ENCODE measurements at regions not wholly inside any gene's neighbourhood (a gene's known extent, or its start where the extent isn't known, plus 50 kb on each side); places are given as distances from the start of the nearest gene placed in this dataset.

GRCh38 chr7:422886-423225, 96.8 kb downstream of the PDGFA start:
- Histone ChIP-seq H3K36me3 (ENCODE audit: control insufficient read depth in 2 of 2, extremely low read depth in 1 of 2, insufficient read depth in 2 of 2, low read length in 2 of 2) (no peaks in the 10 kb centered on the region), H3K79me2 (ENCODE audit: control insufficient read depth, insufficient read depth, low read length) (no peaks in the 10 kb centered on the region), H3K9me1 (replicated peaks; ENCODE audit: control insufficient read depth, extremely low read depth, insufficient read depth, low read length) (no peaks in the 10 kb centered on the region), H2AFZ (ENCODE audit: low read depth, low read length) (no peak overlapping the region), H3K27me3 (ENCODE audit: control insufficient read depth in 2 of 2, insufficient read depth in 2 of 2, low read length in 2 of 2) (no peaks in the 10 kb centered on the region), H3K9ac (replicated peaks; ENCODE audit: extremely low read depth, insufficient read depth, low read length) (no peak overlapping the region), H4K20me1 (replicated peaks; ENCODE audit: control insufficient read depth, extremely low read depth, insufficient read depth, low read length) (no peaks in the 10 kb centered on the region), H3K27ac (ENCODE audit: insufficient read depth, low read depth, low read length) (no peak overlapping the region), H3K9me3 (replicated peaks; ENCODE audit: control insufficient read depth, insufficient read depth, low read length) (no peaks in the 10 kb centered on the region), H3K4me2 (ENCODE audit: insufficient read depth, low read length) (no peak overlapping the region), H3K4me1 (ENCODE audit: control insufficient read depth, extremely low read depth, insufficient read depth, low read length) (no peaks in the 10 kb centered on the region), H3K4me3 (replicated peaks in 1 of 3; ENCODE audit: insufficient read depth in 1 of 3, low read depth in 1 of 3, low read length in 3 of 3) (no peak overlapping the region)
- intact Hi-C loops (cut with micrococcal nuclease) (no loop called here), dilution Hi-C loops (cut with MboI; ENCODE audit: extremely low pct_ligation_motif_present, low sequenced_read_pairs) (no loop called here)
- ChIA-PET POLR2A (no interaction called here), CTCF (no interaction called here)
- DNase-seq (ENCODE audit: low read depth, low spot score) (no peak), FAIRE-seq (no peak)
- no TSS peak for BruUV-seq (replicated peaks)
- TF ChIP-seq GATA2 (IDR thresholded peaks at IDR 0.05; ENCODE audit: insufficient read depth, insufficient read length, low read depth, low read length) (no peak), EZH2 (IDR thresholded peaks at IDR 0.05; ENCODE audit: borderline replicate concordance, low read depth, low read length, severe bottlenecking) (no peak), FOS (IDR thresholded peaks at IDR 0.05; ENCODE audit: borderline replicate concordance, insufficient read depth, low read length) (no peak), JUN (IDR thresholded peaks at IDR 0.05; ENCODE audit: borderline replicate concordance, insufficient read depth, insufficient read length, low read depth) (no peak), MYC (IDR thresholded peaks at IDR 0.05; ENCODE audit: low read depth, low read length) (no peak)

- CTCF ChIA-PET = no interaction called here
Measured at GRCh38 chr7:423312-424260, 96.1 kb downstream of the PDGFA start.

More at GRCh38 chr7:423312-424260, 96.1 kb downstream of the PDGFA start:
- TF ChIP-seq JUN (IDR thresholded peaks at IDR 0.05; ENCODE audit: borderline replicate concordance, insufficient read depth, insufficient read length, low read depth) (no peak), POLR2A (IDR thresholded peaks at IDR 0.05; ENCODE audit: low read depth, low read length) (no peak), MAX (IDR thresholded peaks at IDR 0.05; ENCODE audit: insufficient read depth, insufficient read length) (no peak), EZH2 (IDR thresholded peaks at IDR 0.05; ENCODE audit: borderline replicate concordance, low read depth, low read length, severe bottlenecking) (no peak), MYC (IDR thresholded peaks at IDR 0.05; ENCODE audit: low read depth, low read length) (no peak)
- intact Hi-C loops (cut with micrococcal nuclease) (no loop called here), dilution Hi-C loops (cut with MboI; ENCODE audit: extremely low pct_ligation_motif_present, low sequenced_read_pairs) (no loop called here)
- H3K9me1 ChIP-seq (replicated peaks; ENCODE audit: control insufficient read depth, extremely low read depth, insufficient read depth, low read length) = no peaks in the 10 kb centered on the region
- H3K4me1 ChIP-seq (ENCODE audit: control insufficient read depth, extremely low read depth, insufficient read depth, low read length) = no peaks in the 10 kb centered on the region
- DNase-seq (ENCODE audit: low read depth, low spot score) (no peak), FAIRE-seq (no peak)
- H3K36me3 ChIP-seq (ENCODE audit: control insufficient read depth in 2 of 2, extremely low read depth in 1 of 2, insufficient read depth in 2 of 2, low read length in 2 of 2) = no peaks in the 10 kb centered on the region
- POLR2A ChIA-PET = no interaction called here
- no peaks in the 10 kb centered on the region for H3K27me3 ChIP-seq (ENCODE audit: control insufficient read depth in 2 of 2, insufficient read depth in 2 of 2, low read length in 2 of 2)
- H4K20me1 ChIP-seq (replicated peaks; ENCODE audit: control insufficient read depth, extremely low read depth, insufficient read depth, low read length) = no peaks in the 10 kb centered on the region
- no peak overlapping the region for H3K27ac ChIP-seq (ENCODE audit: insufficient read depth, low read depth, low read length)
- no peak overlapping the region for H3K9ac ChIP-seq (replicated peaks; ENCODE audit: extremely low read depth, insufficient read depth, low read length)
- BruUV-seq (replicated peaks) = no TSS peak
- H3K79me2 ChIP-seq (ENCODE audit: control insufficient read depth, insufficient read depth, low read length) = no peaks in the 10 kb centered on the region
- no peaks in the 10 kb centered on the region for H3K9me3 ChIP-seq (replicated peaks; ENCODE audit: control insufficient read depth, insufficient read depth, low read length)
- H2AFZ ChIP-seq (ENCODE audit: low read depth, low read length) = no peak overlapping the region
- H3K4me3 ChIP-seq (replicated peaks in 1 of 3; ENCODE audit: insufficient read depth in 1 of 3, low read depth in 1 of 3, low read length in 3 of 3) = no peak overlapping the region
- H3K4me2 ChIP-seq (ENCODE audit: insufficient read depth, low read length) = no peak overlapping the region

All from endothelial cell of umbilical vein (primary cell).